Amniotic epithelial cell (primary cell): ENCODE measurements at regions not wholly inside any gene's neighbourhood (a gene's known extent, or its start where the extent isn't known, plus 50 kb on each side); places are given as distances from the start of the nearest gene placed in this dataset.
"Not testable (repeated sequence)": the region's sequence is repeated elsewhere in the genome, so short reads cannot be mapped to it uniquely, and the experiment has no call there.

Experiments used
- DNase-seq: peaks from one replicate; pipeline ENCODE4 v3.0.0-alpha.2; 2010; ENCODE audit warnings: low read depth

DNA sequence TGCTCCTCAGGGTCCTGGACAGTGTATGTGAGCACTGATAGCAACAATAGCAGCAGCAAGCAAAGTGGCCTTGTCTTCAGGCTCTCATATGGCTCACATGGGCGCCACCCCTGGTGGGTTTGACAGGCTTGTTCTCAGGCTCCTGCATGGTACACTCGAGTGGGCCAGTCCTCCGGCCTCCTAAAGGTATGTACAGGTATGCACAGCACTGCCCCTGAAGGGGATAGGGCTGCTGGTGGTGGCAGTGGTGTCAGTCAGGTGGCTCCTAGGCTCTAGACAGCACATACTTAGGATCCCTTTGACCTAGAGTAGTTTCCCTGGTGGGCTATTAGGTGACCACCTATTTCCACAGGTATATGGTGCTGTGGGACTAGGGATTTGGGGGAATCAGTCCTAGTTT is 79.8 kb downstream of the LGALS9B start:
- not testable (repeated sequence) for DNase-seq

- peak; percentile 16 for DNase-seq
Observed at GRCh38 chr17:20381358-20382300, 85.7 kb downstream of the LGALS9B start.

GRCh38 chr17:20380625-20381024 is 86.7 kb downstream of the LGALS9B start:
- DNase-seq = peak; percentile 62

- DNase-seq = not testable (repeated sequence)
Observed at GRCh38 chr17:20379251-20379650, 88.1 kb downstream of the LGALS9B start.

GRCh38 chr17:20376642-20377041 is 90.7 kb downstream of the LGALS9B start:
- peak; percentile 9 for DNase-seq

GRCh38 chr17:20375745-20376144 is 91.6 kb downstream of the LGALS9B start:
- DNase-seq = not testable (repeated sequence)
